ENCODE measurements at regions not wholly inside any gene's neighbourhood (a gene's known extent, or its start where the extent isn't known, plus 50 kb on each side); places are given as distances from the start of the nearest gene placed in this dataset.

- no peak for DNase-seq
Measured at GRCh38 chr14:31944256-31945073, 132.6 kb upstream of the ARHGAP5 start.

DNA sequence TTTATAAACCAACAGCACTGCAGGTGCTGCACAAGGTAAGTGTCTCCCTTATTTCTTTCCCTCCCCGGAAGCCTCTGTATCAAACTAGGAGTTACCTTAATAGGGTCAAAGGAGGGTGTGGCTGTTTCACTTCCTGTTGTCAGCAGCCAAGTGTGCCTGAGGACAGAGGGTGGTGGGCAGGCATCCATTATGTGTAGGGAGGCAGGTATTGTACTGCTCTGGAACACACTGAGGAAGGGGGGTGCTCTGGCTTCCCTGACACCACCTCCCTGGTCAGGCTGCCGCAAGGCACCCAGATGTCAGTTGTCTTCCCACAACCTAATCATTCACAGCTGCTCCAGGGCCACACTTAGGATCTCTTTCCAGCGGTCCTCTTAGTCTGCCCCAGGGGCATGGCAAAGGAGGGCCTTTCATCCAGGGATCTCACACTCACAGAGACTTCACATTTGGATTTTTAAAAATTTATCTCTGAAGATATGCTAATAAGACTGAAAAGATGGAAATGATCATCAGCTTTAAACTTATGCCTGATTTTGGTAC is 132.0 kb upstream of the ARHGAP5 start:
- DNase-seq = peak; percentile 29

DNA sequence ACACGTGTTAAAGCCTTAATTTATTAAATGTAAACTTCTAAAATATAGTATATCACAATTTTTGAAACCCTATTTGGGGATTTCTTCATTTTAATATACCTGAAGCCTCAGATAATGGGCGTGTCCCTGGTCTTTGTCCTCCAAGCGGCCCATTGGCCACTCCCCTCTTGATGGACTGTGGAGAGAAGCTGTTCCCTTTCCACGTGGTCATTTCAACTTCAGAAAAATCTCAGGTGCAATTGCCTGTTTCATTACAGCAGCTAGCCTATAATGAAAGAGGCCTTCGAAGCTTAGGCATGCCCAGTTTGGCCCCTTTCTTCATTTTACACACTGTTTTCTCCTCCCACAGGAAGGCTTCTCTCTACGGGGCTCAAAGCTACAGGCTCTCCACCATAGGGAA is 131.4 kb upstream of the ARHGAP5 start:
- no peak for DNase-seq

DNA sequence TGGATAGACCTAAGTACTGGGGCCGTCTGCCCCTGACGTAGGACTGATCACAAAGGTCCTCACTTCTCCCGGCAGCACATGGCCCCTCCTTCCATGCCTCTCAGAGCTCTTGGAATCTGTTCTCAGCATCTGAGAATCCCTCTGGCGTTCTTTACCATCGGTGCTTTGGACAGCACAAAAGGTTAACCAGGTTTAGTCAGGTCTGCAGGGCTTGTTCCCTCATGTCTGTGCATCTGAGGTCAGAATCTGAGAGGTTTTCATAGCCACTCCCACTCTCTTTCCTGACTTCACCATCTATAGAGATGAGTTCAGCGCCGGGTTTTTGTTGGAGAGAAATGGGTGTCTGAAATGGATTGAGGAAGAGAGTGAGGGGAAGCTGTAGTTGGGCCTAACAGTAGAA is 130.0 kb upstream of the ARHGAP5 start:
- DNase-seq = no peak

GRCh38 chr14:31947680-31948595 is 129.2 kb upstream of the ARHGAP5 start:
- DNase-seq = no peak

DNA sequence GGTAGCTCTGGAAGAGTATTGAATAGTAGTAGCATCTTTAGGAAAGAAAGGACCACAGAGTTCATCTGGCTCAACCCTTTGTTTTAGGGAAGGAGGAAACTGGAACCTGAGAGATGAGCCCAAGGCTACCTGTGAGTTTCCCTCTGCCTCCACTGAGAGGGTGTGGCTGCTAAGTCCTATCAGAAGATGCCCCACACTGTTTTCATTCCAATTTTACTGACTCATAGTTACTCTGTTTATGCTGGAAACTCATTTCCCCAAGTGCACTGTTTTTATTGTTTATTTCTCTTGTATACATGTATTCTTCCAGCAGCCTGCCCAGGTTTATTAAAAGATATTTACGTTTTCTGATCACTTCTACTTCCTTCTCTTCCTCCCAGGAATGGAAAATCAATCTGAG is 127.4 kb upstream of the ARHGAP5 start:
- DNase-seq = no peak

- no peak for DNase-seq
Measured at GRCh38 chr14:31950331-31950730, 126.8 kb upstream of the ARHGAP5 start.

- DNase-seq = no peak
Measured at GRCh38 chr14:31950764-31951637, 126.1 kb upstream of the ARHGAP5 start.

- DNase-seq = no peak
Measured at GRCh38 chr14:31951638-31951964, 125.5 kb upstream of the ARHGAP5 start.

- DNase-seq = no peak
Measured at GRCh38 chr14:31952573-31952972, 124.5 kb upstream of the ARHGAP5 start.

DNA sequence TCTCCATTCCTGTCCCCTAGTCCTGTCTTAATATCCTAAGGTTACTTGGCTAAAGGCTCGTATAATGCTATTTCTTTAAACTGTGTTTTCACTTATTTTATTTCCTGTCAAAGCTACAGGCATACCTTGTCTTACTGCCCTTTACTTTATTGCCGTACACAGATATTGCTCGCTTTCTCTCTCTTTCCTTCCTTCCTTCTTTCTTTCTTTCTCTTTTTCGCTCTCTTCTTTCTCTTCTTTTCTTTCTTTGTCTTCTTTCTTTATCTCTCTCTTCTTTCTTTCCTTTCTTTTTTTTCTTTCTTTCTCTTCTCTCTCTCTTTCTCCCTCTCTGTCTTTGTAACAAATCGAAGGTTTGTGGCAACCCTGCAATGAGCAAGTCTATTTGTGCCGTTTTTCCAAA is 123.9 kb upstream of the ARHGAP5 start:
- DNase-seq = no peak

- no peak for DNase-seq
Measured at GRCh38 chr14:31954991-31955390, 122.1 kb upstream of the ARHGAP5 start.

- no peak for DNase-seq
Measured at GRCh38 chr14:31955936-31956579, 121.0 kb upstream of the ARHGAP5 start.

DNA sequence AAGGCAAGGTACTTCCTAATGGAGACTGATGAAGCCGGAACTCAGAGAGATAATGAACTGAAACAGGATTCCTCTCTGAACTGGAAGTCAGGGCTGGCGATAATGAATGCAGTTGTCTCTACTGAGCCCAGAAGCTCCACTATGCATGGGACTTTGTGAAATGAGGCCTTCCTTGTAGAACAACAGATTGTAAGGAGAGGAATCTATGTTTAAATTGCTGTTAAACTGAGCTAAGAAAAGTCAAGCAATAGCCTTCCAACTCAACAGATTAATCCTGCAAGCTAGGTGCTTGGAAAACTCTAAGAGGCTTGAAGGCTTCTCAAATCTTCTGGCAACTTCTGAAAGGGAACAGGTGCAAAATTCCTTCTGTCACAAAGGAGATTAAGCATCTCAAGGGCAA is 119.5 kb upstream of the ARHGAP5 start:
- no peak for DNase-seq

- DNase-seq = no peak
Measured at GRCh38 chr14:31960039-31960438, 117.1 kb upstream of the ARHGAP5 start.

DNA sequence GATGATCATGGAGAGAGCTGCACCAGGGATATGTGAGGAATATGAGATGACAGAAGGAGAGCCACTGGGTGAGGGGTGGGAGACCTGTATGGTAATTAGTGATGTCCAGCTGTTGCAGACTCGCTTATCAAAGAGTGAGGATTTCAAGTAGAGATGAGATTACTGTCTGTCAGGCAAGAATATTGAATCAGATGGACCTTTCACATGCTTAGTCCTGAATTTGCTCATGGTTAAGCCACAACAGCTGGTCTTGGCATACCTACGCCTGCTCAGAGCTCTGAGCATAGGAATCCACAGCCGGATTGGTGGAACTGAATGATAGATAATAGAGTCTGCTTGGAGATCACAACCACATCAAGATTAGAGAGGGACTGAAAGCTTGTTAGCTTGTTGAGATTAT is 115.2 kb upstream of the ARHGAP5 start:
- no peak for DNase-seq

DNA sequence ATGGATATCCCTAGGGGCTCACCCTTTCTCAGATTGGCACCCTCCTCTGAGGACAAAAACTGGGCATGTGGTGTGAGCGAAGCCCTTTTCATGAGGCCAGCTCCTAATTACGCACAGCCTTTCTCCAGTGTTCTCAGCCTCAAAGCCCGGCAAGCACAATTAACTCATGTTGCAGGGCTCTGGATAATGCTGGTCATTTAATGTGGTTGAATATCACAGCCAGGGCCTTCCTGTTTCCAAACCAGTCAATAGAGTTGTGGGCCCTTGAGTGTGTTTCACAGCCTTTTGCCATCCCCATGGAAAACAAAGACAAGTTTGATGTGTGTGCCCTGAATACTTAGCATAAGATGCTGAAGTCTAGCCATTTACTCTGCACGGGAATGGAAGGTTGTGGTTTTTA is 114.2 kb upstream of the ARHGAP5 start:
- no peak for DNase-seq

GRCh38 chr14:31963587-31963986 is 113.5 kb upstream of the ARHGAP5 start:
- DNase-seq = no peak

DNA sequence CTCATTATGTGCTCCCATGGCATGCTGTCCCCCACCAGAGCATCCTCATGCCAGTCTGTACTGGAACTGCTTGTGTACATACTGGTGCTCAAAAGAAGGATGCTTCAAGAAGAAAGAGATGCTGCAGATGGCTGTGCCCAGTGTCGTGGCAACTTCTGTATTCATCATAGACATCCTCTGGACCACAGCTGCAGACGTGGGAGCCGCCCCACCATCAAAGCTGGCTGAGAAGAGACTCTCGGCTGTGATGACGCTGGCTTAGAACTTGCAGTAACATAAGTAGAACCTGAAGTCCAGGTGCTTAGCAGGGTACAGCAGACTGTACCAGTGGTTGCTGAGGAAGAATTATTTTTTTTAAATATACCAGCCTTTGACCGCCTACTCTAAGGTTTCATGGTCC is 112.6 kb upstream of the ARHGAP5 start:
- DNase-seq = no peak

GRCh38 chr14:31965071-31965734 is 111.9 kb upstream of the ARHGAP5 start:
- no peak for DNase-seq

GRCh38 chr14:31965735-31966598 is 111.1 kb upstream of the ARHGAP5 start:
- no peak for DNase-seq
